ENCODE measurements at regions not wholly inside any gene's neighbourhood (a gene's known extent, or its start where the extent isn't known, plus 50 kb on each side); places are given as distances from the start of the nearest gene placed in this dataset.
"Not testable (repeated sequence)": the region's sequence is repeated elsewhere in the genome, so short reads cannot be mapped to it uniquely, and the experiment has no call there.

- TF ChIP-seq CTCF (IDR thresholded peaks at IDR 0.05); E2F1 (CRISPR knock-in tag; IDR thresholded peaks at IDR 0.05); NR2C2 (CRISPR knock-in tag; IDR thresholded peaks at IDR 0.05); USF2 (CRISPR knock-in tag; IDR thresholded peaks at IDR 0.05); E2F4 (CRISPR knock-in tag; IDR thresholded peaks at IDR 0.05; ENCODE audit: borderline replicate concordance, low read depth); IRF1 (CRISPR knock-in tag; IDR thresholded peaks at IDR 0.05): not testable (repeated sequence)
Observed at GRCh38 chr13:40373608-40374007, 292.8 kb downstream of the FOXO1 start.
